H1 (cell line): ENCODE measurements at regions not wholly inside any gene's neighbourhood (a gene's known extent, or its start where the extent isn't known, plus 50 kb on each side); places are given as distances from the start of the nearest gene placed in this dataset.
A peak's percentile ranks its signal among the peaks of the same experiment; 100 is the strongest.

Experiments
- CEBPB ChIP-seq: IDR thresholded peaks from 2 replicates; pipeline ENCODE4 v1.6.1; 2012; ENCODE audit warnings: low read depth, low read length
- CREB1 ChIP-seq: IDR thresholded peaks from 2 replicates; pipeline ENCODE4 v1.6.1; 2012; ENCODE audit warnings: inconsistent platforms
- HDAC2 ChIP-seq, 2 experiments: fragments of 300-600 bp in 1 of 2; sonication (generic) in 1 of 2; IDR thresholded peaks; 2 replicates each; pipeline ENCODE4 v1.6.1; 2011 to 2012; ENCODE audit warnings: low read depth in 2 of 2, low read length in 2 of 2, mild to moderate bottlenecking in 2 of 2, moderate library complexity in 2 of 2, borderline replicate concordance in 1 of 2, inconsistent platforms in 1 of 2
- HDAC6 ChIP-seq: IDR thresholded peaks from one replicate; pipeline ENCODE4 v1.7.1; 2012; ENCODE audit warnings: low read depth, mild to moderate bottlenecking, inconsistent platforms, low read length, moderate library complexity
- JUND ChIP-seq: IDR thresholded peaks from 2 replicates; pipeline ENCODE4 v1.6.1; 2011; ENCODE audit warnings: mild to moderate bottlenecking, improper control_type of control experiment, low read length
- KDM5A ChIP-seq: fragments of 200-600 bp; IDR thresholded peaks from 2 replicates; pipeline ENCODE4 v1.7.1; 2012; ENCODE audit warnings: mild to moderate bottlenecking, low read length, inconsistent platforms, mixed read lengths
- POLR2AphosphoS5 ChIP-seq: IDR thresholded peaks from 2 replicates; pipeline ENCODE4 v1.6.1; 2011; ENCODE audit warnings: low read depth, low read length
- RAD21 ChIP-seq, 2 experiments: IDR thresholded peaks in 1 of 2; conservative IDR thresholded peaks in 1 of 2; 2 replicates each; pipeline ENCODE4 v1.6.1; 2011; ENCODE audit warnings: low read depth in 2 of 2, low read length in 2 of 2, improper control_type of control experiment in 1 of 2, inconsistent platforms in 1 of 2, mild to moderate bottlenecking in 1 of 2, moderate library complexity in 1 of 2
- RFX5 ChIP-seq: IDR thresholded peaks from 2 replicates; pipeline ENCODE4 v1.6.1; 2011; ENCODE audit warnings: low read depth, low read length, improper control_type of control experiment, borderline replicate concordance
- YY1 ChIP-seq: IDR thresholded peaks from 2 replicates; pipeline ENCODE4 v1.6.1; 2011; ENCODE audit warnings: low read depth, mild to moderate bottlenecking, low read length
- TF ChIP-seq, protein P1 (sequence below): IDR thresholded peaks from 2 replicates; pipeline ENCODE4 v1.6.1; 2011; ENCODE audit warnings: low read length, improper control_type of control experiment
- TF ChIP-seq, protein P2 (sequence below), 3 experiments: IDR thresholded peaks; 1 replicate in 2 of 3; 2 replicates in 1 of 3; pipeline versions ENCODE4 v1.5.1 to v1.6.1; 2011; ENCODE audit warnings: low read length in 3 of 3, mild to moderate bottlenecking in 3 of 3, inconsistent platforms in 2 of 3, low read depth in 1 of 3, moderate library complexity in 1 of 3; ENCODE audit not compliant: insufficient read depth in 1 of 3; ENCODE audit errors: control extremely low read depth in 1 of 3
- TF ChIP-seq, protein P3 (sequence below): IDR thresholded peaks from 2 replicates; pipeline ENCODE4 v1.6.1; 2012; ENCODE audit warnings: inconsistent platforms

DNA sequence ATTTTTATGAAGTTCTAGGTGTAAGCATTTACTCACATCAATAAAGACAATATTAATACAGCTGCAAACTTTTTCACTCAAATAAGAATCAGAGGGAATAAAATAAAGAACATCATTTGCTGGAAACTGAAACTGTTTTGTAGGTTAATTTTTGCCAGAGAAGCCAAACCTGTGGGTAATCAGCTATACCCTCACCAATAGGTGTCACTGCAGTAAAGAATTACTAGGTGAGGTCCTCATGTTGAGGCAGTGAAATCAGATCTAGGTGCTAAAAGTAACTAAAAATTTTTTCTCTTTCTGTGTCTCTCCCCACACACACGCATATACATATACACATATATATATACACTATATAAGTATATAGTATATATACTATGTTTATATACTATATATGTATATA, 1016.3 kb upstream of the SEMA6A start:
- TF ChIP-seq, protein P1, sequence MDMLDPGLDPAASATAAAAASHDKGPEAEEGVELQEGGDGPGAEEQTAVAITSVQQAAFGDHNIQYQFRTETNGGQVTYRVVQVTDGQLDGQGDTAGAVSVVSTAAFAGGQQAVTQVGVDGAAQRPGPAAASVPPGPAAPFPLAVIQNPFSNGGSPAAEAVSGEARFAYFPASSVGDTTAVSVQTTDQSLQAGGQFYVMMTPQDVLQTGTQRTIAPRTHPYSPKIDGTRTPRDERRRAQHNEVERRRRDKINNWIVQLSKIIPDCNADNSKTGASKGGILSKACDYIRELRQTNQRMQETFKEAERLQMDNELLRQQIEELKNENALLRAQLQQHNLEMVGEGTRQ, result no peak
- TF ChIP-seq YY1 (no peak), KDM5A (no peak), RFX5 (no peak), CREB1 (no peak), POLR2AphosphoS5 (no peak), RAD21 (IDR thresholded peaks at IDR 0.05 in 1 of 2, conservative IDR thresholded peaks at IDR 0.05 in 1 of 2; ENCODE audit: low read depth in 2 of 2, low read length in 2 of 2) (peak; percentile 77 to 79), HDAC6 (no peak), JUND (no peak), CEBPB (no peak), HDAC2 (IDR thresholded peaks at IDR 0.05; ENCODE audit: borderline replicate concordance in 1 of 2, low read depth in 2 of 2, low read length in 2 of 2) (no peak)
- TF ChIP-seq, protein P2, sequence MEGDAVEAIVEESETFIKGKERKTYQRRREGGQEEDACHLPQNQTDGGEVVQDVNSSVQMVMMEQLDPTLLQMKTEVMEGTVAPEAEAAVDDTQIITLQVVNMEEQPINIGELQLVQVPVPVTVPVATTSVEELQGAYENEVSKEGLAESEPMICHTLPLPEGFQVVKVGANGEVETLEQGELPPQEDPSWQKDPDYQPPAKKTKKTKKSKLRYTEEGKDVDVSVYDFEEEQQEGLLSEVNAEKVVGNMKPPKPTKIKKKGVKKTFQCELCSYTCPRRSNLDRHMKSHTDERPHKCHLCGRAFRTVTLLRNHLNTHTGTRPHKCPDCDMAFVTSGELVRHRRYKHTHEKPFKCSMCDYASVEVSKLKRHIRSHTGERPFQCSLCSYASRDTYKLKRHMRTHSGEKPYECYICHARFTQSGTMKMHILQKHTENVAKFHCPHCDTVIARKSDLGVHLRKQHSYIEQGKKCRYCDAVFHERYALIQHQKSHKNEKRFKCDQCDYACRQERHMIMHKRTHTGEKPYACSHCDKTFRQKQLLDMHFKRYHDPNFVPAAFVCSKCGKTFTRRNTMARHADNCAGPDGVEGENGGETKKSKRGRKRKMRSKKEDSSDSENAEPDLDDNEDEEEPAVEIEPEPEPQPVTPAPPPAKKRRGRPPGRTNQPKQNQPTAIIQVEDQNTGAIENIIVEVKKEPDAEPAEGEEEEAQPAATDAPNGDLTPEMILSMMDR (IDR thresholded peaks at IDR 0.05; ENCODE audit: control extremely low read depth in 1 of 3, insufficient read depth in 1 of 3, low read depth in 1 of 3, low read length in 3 of 3), result peak in 2 of 3 experiments; percentile 30 to 56; a peak in 2 of 4 replicates
- TF ChIP-seq, protein P3, sequence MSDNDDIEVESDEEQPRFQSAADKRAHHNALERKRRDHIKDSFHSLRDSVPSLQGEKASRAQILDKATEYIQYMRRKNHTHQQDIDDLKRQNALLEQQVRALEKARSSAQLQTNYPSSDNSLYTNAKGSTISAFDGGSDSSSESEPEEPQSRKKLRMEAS, result no peak
